ENCODE measurements at regions not wholly inside any gene's neighbourhood (a gene's known extent, or its start where the extent isn't known, plus 50 kb on each side); places are given as distances from the start of the nearest gene placed in this dataset.

DNA sequence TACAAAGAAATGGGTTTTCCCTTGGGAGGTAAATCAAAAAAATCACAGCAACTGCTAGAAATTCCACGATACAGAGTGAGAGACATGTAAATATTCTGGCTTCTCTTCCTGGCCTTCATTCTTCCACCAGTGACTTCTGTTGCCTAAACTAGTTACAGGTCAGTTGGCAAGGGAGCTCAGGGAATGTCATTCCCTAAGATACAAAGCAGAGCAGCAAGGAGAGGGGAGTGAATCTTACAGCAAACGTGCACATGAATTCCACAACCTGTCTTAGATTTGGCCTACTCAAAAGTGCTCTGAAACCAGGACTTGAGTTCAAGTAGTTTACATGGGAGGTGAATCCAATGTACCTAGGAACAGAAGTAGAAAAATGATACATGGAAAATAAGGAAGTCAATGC is 445.3 kb upstream of the LRRC7 start:
- H3K36me3 Mint-ChIP-seq (ENCODE audit: low read depth), result no peaks in the 10 kb centered on the region
- H3K27ac Mint-ChIP-seq, result no peak overlapping the region
- intact Hi-C loops (cut with micrococcal nuclease), result no loop called here
- DNase-seq, result no peak
- H3K4me3 Mint-ChIP-seq, result no peak overlapping the region
- no peaks in the 10 kb centered on the region for H3K9me3 Mint-ChIP-seq
- no peaks in the 10 kb centered on the region for H3K27me3 Mint-ChIP-seq
- H3K4me1 Mint-ChIP-seq, result no peaks in the 10 kb centered on the region

GRCh38 chr1:69123486-69123885 is 444.2 kb upstream of the LRRC7 start:
- H3K9me3 Mint-ChIP-seq, result no peaks in the 10 kb centered on the region
- no peaks in the 10 kb centered on the region for H3K36me3 Mint-ChIP-seq (ENCODE audit: low read depth)

GRCh38 chr1:69126796-69127195 is 440.9 kb upstream of the LRRC7 start:
- H3K4me1 Mint-ChIP-seq, result no peaks in the 10 kb centered on the region
- intact Hi-C loops (cut with micrococcal nuclease), result no loop called here
- no peak overlapping the region for H3K27ac Mint-ChIP-seq
- H3K9me3 Mint-ChIP-seq, result no peaks in the 10 kb centered on the region
- DNase-seq, result no peak
- no peaks in the 10 kb centered on the region for H3K27me3 Mint-ChIP-seq
- H3K36me3 Mint-ChIP-seq (ENCODE audit: low read depth), result no peaks in the 10 kb centered on the region
- H3K4me3 Mint-ChIP-seq, result no peak overlapping the region

More at GRCh38 chr1:69123486-69123885, 444.2 kb upstream of the LRRC7 start:
- no peaks in the 10 kb centered on the region for H3K4me1 Mint-ChIP-seq
- no peaks in the 10 kb centered on the region for H3K27me3 Mint-ChIP-seq
- no peak overlapping the region for H3K27ac Mint-ChIP-seq
- H3K4me3 Mint-ChIP-seq, result no peak overlapping the region
- intact Hi-C loops (cut with micrococcal nuclease), result no loop called here
- no peak for DNase-seq

- Mint-ChIP-seq H3K9me3 (peaks cover 4% of the 10 kb centered on the region), H3K4me1 (no peaks in the 10 kb centered on the region), H3K4me3 (no peak overlapping the region), H3K27ac (no peak overlapping the region), H3K27me3 (no peaks in the 10 kb centered on the region), H3K36me3 (ENCODE audit: low read depth) (no peaks in the 10 kb centered on the region)
- DNase-seq, result no peak
- intact Hi-C loops (cut with micrococcal nuclease), result no loop called here
Measured at GRCh38 chr1:69128204-69128603, 439.5 kb upstream of the LRRC7 start.

DNA sequence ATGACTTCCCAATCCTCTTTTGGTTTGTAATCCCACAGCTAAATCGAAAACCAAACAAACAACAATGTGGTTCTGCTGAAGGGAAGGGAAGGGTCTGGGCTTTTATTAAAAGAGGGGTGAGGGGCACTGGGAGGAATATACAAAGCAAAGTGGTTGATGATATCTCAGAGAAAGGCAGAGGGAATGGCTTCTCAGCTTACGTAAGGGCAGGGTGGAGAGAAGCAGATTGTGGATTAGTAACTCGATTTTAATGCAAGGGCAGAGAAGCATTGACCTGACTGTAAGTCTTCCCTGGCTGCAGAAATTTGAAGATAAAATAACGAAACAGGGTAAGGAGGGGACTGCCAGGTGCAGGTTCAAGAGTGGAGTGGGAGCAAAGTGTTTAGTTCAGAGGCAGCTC is 438.2 kb upstream of the LRRC7 start:
- no peaks in the 10 kb centered on the region for H3K4me1 Mint-ChIP-seq
- H3K4me3 Mint-ChIP-seq, result no peak overlapping the region
- H3K27me3 Mint-ChIP-seq, result no peaks in the 10 kb centered on the region
- no peak for DNase-seq
- peaks cover 4% of the 10 kb centered on the region for H3K9me3 Mint-ChIP-seq
- no peaks in the 10 kb centered on the region for H3K36me3 Mint-ChIP-seq (ENCODE audit: low read depth)
- intact Hi-C loops (cut with micrococcal nuclease), result no loop called here
- H3K27ac Mint-ChIP-seq, result no peak overlapping the region

DNA sequence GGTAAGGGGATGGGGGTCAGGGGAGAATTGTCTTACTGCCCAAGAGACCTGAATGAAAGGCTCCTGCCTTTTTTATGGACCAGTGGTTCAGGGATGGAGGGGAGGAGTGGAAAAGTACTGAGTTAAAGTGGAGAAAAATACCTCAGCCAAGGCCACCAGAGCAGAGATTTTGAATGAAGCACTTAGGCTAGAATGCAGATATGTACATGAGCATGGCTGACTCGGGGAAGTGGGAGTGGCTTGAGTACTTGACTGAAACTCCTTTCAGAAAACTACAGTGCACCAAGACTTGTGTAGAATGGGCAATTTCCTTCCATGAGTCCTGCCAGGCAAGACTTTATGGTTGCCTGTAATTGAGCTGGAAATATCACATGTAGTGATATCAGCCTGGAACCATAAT is 429.6 kb upstream of the LRRC7 start:
- H3K27me3 Mint-ChIP-seq, result no peaks in the 10 kb centered on the region
- peaks cover 4% of the 10 kb centered on the region for H3K9me3 Mint-ChIP-seq
- no peaks in the 10 kb centered on the region for H3K36me3 Mint-ChIP-seq (ENCODE audit: low read depth)
- no peak for DNase-seq
- H3K4me1 Mint-ChIP-seq, result no peaks in the 10 kb centered on the region
- intact Hi-C loops (cut with micrococcal nuclease), result no loop called here
- H3K4me3 Mint-ChIP-seq, result no peak overlapping the region
- H3K27ac Mint-ChIP-seq, result no peak overlapping the region

DNA sequence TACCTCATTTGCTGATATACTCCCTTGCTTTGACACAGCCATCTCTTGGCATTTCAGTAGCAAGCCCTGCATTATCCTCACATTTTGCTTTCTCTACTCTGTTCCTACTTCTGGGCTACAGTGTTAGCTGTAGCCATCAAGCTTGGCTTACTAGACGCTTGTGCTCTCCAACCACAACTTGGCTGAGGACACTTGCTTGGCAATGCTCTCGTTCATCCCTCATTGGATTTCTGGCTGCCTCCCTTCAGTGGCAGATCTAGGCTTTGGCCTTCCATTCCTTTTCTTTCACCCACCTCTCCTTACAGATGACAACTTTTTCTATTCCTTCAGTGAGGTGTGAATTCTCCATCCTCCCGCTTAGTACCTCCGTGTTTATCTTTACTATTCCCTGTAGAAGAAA is 428.7 kb upstream of the LRRC7 start:
- intact Hi-C loops (cut with micrococcal nuclease), result no loop called here
- H3K27ac Mint-ChIP-seq, result no peak overlapping the region
- no peaks in the 10 kb centered on the region for H3K36me3 Mint-ChIP-seq (ENCODE audit: low read depth)
- no peak overlapping the region for H3K4me3 Mint-ChIP-seq
- H3K27me3 Mint-ChIP-seq, result no peaks in the 10 kb centered on the region
- no peaks in the 10 kb centered on the region for H3K4me1 Mint-ChIP-seq
- DNase-seq, result no peak
- H3K9me3 Mint-ChIP-seq, result peaks cover 4% of the 10 kb centered on the region

DNA sequence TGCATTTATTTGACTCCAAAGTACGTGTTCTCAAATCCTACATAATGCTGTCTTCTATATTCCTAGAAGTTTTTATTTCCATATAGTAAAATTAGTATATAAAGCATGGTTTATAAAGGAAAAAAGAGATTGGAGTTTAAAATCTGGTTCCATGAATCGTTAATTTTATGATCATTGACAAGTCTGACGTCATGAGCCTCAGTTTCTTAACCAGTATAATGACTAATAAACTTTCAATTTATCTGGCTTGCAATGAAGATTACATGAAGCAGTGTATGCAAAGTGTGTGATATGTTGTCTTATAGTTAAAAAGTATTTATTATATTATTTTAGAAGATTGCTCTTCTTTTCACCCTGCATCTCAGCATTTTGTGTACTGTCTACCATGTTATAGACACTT is 421.4 kb upstream of the LRRC7 start:
- Mint-ChIP-seq H3K4me1 (no peaks in the 10 kb centered on the region), H3K4me3 (no peak overlapping the region), H3K36me3 (ENCODE audit: low read depth) (no peaks in the 10 kb centered on the region), H3K9me3 (no peaks in the 10 kb centered on the region), H3K27ac (no peak overlapping the region), H3K27me3 (no peaks in the 10 kb centered on the region)
- DNase-seq, result no peak
- intact Hi-C loops (cut with micrococcal nuclease), result no loop called here

DNA sequence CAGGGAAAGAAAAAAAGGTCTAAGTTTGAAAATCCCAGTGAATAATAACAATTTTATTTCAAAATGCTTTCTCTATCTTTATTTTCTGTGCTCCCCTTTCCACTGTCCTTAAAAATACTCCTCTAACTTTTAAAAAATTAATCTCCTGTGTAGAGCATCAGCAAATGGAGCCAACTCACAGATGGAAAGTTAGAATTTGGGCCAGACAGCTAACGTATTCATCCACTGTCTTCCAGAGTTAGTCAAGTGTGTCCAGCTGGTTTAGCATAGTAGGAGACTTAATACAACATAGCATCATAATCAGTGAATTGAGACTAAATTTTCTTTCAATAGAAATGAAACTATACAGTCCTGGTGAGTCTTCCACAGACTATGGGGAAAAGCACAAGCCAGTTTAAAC is 419.0 kb upstream of the LRRC7 start:
- no peaks in the 10 kb centered on the region for H3K4me1 Mint-ChIP-seq
- no peaks in the 10 kb centered on the region for H3K36me3 Mint-ChIP-seq (ENCODE audit: low read depth)
- intact Hi-C loops (cut with micrococcal nuclease), result no loop called here
- DNase-seq, result no peak
- H3K27ac Mint-ChIP-seq, result no peak overlapping the region
- H3K4me3 Mint-ChIP-seq, result no peak overlapping the region
- H3K9me3 Mint-ChIP-seq, result no peaks in the 10 kb centered on the region
- H3K27me3 Mint-ChIP-seq, result no peaks in the 10 kb centered on the region

DNA sequence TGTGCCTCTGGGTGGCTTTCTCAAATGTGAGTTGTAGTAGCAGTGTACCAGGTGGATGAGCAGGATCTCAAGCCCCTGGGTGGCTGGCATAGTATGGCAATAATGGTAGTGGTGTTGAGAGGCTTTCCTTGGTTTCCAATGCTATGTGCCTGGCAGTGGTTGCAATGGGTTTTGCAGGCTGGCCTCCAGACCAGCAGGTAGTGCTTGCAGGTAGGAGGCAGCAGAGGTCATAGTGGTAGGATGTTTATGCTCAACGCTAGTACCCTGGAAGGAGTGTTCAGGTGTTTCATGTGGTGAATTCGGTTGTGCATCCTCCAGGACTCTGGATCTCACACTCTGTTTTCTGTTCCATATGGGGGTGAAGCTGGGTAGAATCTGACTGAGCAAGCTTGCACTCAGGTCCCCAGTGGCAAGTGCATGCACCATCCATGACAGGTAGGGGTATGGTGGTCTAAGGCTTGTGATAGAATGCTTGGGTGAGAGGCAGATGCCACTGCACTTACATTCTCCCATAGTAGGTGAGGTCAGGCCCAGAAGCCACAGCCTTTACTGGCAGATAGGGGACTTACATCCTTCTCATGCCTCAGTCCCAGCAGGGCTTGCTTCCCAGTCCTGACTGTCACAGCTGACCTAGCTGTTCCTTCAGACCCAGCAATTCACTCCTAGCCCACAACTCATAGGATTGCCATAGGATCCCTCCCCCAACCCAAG is 410.5 kb upstream of the LRRC7 start:
- Mint-ChIP-seq H3K27ac (no peak overlapping the region), H3K4me1 (no peaks in the 10 kb centered on the region), H3K4me3 (no peak overlapping the region), H3K36me3 (ENCODE audit: low read depth) (no peaks in the 10 kb centered on the region), H3K27me3 (no peaks in the 10 kb centered on the region), H3K9me3 (peaks cover 6% of the 10 kb centered on the region)
- DNase-seq, result no peak
- intact Hi-C loops (cut with micrococcal nuclease), result no loop called here

DNA sequence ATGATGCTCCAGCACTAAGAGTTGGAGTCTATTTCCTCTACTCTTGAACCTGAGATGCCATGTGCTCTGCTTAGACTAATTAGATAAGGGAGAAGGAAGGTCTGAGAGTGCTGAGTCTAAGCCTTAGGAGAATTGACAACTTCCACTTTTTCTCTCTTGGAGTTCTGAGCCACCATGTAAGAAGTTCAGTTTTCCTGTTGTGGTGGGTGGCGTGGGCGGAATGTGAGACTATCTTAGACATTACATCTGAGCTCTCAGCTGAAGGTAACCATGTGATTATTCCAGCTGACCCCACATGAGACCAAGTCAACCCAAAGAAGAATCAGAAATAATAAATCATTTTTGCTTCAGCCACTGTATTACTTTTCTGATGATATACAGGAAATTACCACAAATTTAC is 404.5 kb upstream of the LRRC7 start:
- Mint-ChIP-seq H3K4me1 (no peaks in the 10 kb centered on the region), H3K4me3 (no peak overlapping the region), H3K9me3 (peaks cover 3% of the 10 kb centered on the region), H3K36me3 (ENCODE audit: low read depth) (no peaks in the 10 kb centered on the region), H3K27ac (no peak overlapping the region), H3K27me3 (no peaks in the 10 kb centered on the region)
- intact Hi-C loops (cut with micrococcal nuclease), result no loop called here
- no peak for DNase-seq

DNA sequence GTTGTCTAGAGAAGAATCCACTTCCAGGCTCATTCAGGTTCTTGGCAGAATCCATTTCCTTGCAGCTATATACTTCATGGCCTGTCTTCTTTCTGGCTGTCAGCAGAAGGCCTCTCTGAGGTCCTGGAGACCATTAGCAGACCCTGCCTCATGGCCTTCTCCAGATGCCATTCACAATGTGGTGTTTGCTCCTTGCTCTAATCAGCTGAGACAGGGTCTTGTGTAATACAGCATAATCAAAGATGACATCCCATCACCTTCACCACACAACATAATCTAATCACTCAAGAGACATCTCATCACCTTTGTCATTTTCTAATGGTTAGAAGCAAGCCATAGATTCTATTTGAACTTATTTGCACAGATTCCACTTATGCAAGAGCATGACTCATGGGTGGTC is 403.9 kb upstream of the LRRC7 start:
- Mint-ChIP-seq H3K4me3 (no peak overlapping the region), H3K4me1 (no peaks in the 10 kb centered on the region), H3K27me3 (no peaks in the 10 kb centered on the region), H3K36me3 (ENCODE audit: low read depth) (no peaks in the 10 kb centered on the region), H3K9me3 (peaks cover 3% of the 10 kb centered on the region), H3K27ac (no peak overlapping the region)
- intact Hi-C loops (cut with micrococcal nuclease), result no loop called here
- no peak for DNase-seq

GRCh38 chr1:69167876-69168275 is 399.8 kb upstream of the LRRC7 start:
- Mint-ChIP-seq H3K27me3 (no peaks in the 10 kb centered on the region), H3K27ac (no peak overlapping the region), H3K4me1 (no peaks in the 10 kb centered on the region), H3K9me3 (no peaks in the 10 kb centered on the region), H3K36me3 (ENCODE audit: low read depth) (no peaks in the 10 kb centered on the region), H3K4me3 (no peak overlapping the region)
- DNase-seq, result no peak
- intact Hi-C loops (cut with micrococcal nuclease), result no loop called here

GRCh38 chr1:69171248-69171647 is 396.5 kb upstream of the LRRC7 start:
- Mint-ChIP-seq H3K4me1 (no peaks in the 10 kb centered on the region), H3K36me3 (ENCODE audit: low read depth) (no peaks in the 10 kb centered on the region), H3K27ac (no peak overlapping the region), H3K4me3 (no peak overlapping the region), H3K27me3 (no peaks in the 10 kb centered on the region), H3K9me3 (no peaks in the 10 kb centered on the region)
- no peak for DNase-seq
- intact Hi-C loops (cut with micrococcal nuclease), result no loop called here
